Smooth muscle cell (in vitro differentiated cells): ENCODE measurements at regions not wholly inside any gene's neighbourhood (a gene's known extent, or its start where the extent isn't known, plus 50 kb on each side); places are given as distances from the start of the nearest gene placed in this dataset.
A peak's percentile ranks its signal among the peaks of the same experiment; 100 is the strongest.

Experiments used
- DNase-seq: peaks from one replicate; lab custom pipeline; 2025; ENCODE audit not compliant: unreplicated experiment; lab: John Stamatoyannopoulos, UW
- H2AFZ ChIP-seq: fragments of 200-600 bp; sonication (generic); 2 replicates; pipeline ENCODE4 v1.6.0; 2016; ENCODE audit warnings: antibody characterized with exemption, low read depth, mild to moderate bottlenecking
- H3F3A ChIP-seq: fragments of 200-600 bp; sonication (generic); 2 replicates; pipeline ENCODE4 v1.6.0; 2017; ENCODE audit warnings: antibody characterized with exemption, low read depth
- H3K27ac ChIP-seq: fragments of 200-600 bp; sonication (generic); 2 replicates; pipeline ENCODE4 v1.5.1; 2016; ENCODE audit warnings: low read depth, mild to moderate bottlenecking
- H3K27me3 ChIP-seq: fragments of 200-600 bp; sonication (generic); 2 replicates; pipeline ENCODE4 v1.6.1; 2016; ENCODE audit warnings: low read depth, mild to moderate bottlenecking
- H3K36me3 ChIP-seq: fragments of 200-600 bp; sonication (generic); 2 replicates; pipeline ENCODE4 v1.5.1; 2016; ENCODE audit warnings: low read depth
- H3K4me1 ChIP-seq: fragments of 200-600 bp; sonication (generic); 2 replicates; pipeline ENCODE4 v1.5.1; 2016; ENCODE audit warnings: low read depth
- H3K4me2 ChIP-seq: fragments of 200-600 bp; sonication (generic); 2 replicates; pipeline ENCODE4 v1.6.0; 2016; ENCODE audit warnings: mild to moderate bottlenecking
- H3K4me3 ChIP-seq: fragments of 200-600 bp; sonication (generic); 2 replicates; pipeline ENCODE4 v1.5.1; 2016; ENCODE audit warnings: mild to moderate bottlenecking
- H3K79me2 ChIP-seq: fragments of 200-600 bp; sonication (generic); 2 replicates; pipeline ENCODE4 v1.6.0; 2016; ENCODE audit warnings: low read depth, mild to moderate bottlenecking
- H3K9ac ChIP-seq: fragments of 200-600 bp; sonication (generic); 2 replicates; pipeline ENCODE4 v1.6.0; 2016; ENCODE audit warnings: low read depth
- H3K9me3 ChIP-seq: fragments of 200-600 bp; sonication (generic); replicated peaks from 2 replicates; pipeline ENCODE4 v1.5.1; 2016; ENCODE audit warnings: low read depth
- H4K20me1 ChIP-seq: fragments of 200-600 bp; sonication (generic); 2 replicates; pipeline ENCODE4 v1.6.0; 2016; ENCODE audit warnings: low read depth
- WGBS: methylation state at CpG from one replicate; pipeline ENCODE4 v1.1.7; 2016; ENCODE audit warnings: low lambda C conversion rate; 5-methylcytosine and 5-hydroxymethylcytosine counted together
- TF ChIP-seq, protein P1 (sequence below): fragments of 200-600 bp; sonication (generic); IDR thresholded peaks from 2 replicates; pipeline ENCODE4 v1.5.1; 2017; ENCODE audit warnings: borderline replicate concordance, mild to moderate bottlenecking, antibody characterized with exemption; ENCODE audit not compliant: insufficient read depth, poor library complexity, severe bottlenecking

DNA sequence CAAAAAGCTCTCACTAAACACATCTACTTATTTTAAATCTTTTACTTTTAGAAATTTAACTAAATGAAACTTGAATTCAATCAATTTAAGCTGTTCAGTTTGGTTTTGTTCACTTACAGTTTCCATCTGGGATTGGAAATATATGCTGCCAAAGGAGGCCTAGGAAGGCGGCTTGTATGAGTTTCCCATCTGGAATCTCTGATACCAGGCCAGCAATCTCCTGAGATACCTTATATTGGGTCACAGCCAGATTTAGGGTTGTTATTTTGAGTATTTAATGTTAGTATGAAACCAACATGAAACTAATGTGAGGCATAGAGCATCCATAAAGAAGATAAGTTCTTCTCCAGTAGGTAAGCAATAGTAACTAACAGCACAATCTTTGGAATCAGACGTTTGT is 94.6 kb downstream of the GMNC start:
- H3K4me1 ChIP-seq, result no peaks in the 10 kb centered on the region
- H4K20me1 ChIP-seq, result no peaks in the 10 kb centered on the region
- no peak overlapping the region for H3K27ac ChIP-seq
- no peaks in the 10 kb centered on the region for H3K36me3 ChIP-seq
- TF ChIP-seq, protein P1, sequence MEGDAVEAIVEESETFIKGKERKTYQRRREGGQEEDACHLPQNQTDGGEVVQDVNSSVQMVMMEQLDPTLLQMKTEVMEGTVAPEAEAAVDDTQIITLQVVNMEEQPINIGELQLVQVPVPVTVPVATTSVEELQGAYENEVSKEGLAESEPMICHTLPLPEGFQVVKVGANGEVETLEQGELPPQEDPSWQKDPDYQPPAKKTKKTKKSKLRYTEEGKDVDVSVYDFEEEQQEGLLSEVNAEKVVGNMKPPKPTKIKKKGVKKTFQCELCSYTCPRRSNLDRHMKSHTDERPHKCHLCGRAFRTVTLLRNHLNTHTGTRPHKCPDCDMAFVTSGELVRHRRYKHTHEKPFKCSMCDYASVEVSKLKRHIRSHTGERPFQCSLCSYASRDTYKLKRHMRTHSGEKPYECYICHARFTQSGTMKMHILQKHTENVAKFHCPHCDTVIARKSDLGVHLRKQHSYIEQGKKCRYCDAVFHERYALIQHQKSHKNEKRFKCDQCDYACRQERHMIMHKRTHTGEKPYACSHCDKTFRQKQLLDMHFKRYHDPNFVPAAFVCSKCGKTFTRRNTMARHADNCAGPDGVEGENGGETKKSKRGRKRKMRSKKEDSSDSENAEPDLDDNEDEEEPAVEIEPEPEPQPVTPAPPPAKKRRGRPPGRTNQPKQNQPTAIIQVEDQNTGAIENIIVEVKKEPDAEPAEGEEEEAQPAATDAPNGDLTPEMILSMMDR, result no peak
- H2AFZ ChIP-seq, result no peak overlapping the region
- H3K4me3 ChIP-seq, result no peak overlapping the region
- 97% methylated on average over 2 of the region's 2 CpGs for WGBS
- no peak overlapping the region for H3K4me2 ChIP-seq
- H3K27me3 ChIP-seq, result no peaks in the 10 kb centered on the region
- no peak overlapping the region for H3K9ac ChIP-seq
- no peaks in the 10 kb centered on the region for H3K9me3 ChIP-seq
- DNase-seq, result no peak
- no peaks in the 10 kb centered on the region for H3K79me2 ChIP-seq
- no peaks in the 10 kb centered on the region for H3F3A ChIP-seq

DNA sequence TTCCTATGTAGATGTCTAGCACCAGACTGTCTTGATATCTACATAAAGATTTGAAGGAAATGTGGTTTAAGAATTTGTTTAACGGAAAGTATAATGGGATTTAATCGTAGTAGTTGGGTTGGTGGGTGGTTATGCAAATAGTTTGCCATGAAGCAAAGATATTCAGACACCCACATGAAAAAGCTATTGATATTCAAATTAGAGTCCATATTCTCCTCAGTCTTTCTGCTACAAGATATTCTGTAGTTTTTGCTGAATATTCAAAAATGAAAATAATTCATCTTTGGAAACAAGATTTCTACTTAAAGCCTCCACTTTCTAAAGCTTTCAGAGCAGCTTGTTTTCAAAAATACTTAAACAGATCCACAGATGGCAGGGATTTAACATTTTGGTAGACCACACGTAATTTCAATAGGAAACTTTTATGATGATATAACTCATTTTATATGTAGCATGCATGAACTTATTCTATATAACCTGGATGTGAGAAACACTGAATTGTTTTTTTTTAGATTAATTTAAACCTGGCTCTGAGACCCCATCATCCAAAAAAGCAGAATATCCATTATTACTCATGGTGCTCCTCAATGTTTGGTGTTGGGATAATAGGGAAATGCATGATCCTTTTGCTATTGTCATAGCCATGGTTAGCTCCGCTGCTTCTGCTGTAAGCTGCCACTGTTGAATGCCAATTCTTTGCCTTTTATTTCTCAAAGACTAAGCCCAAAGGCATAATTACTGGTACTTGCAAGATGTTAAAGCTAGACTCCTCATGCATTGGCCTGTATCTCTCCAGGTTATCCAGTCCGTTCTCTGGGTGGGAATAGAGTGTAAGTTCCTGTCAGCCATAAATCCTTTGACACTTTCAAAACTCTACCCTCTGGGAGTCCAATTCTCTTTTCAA is 98.0 kb downstream of the GMNC start:
- H4K20me1 ChIP-seq, result no peaks in the 10 kb centered on the region
- 90% methylated on average over 5 of the region's 5 CpGs for WGBS
- DNase-seq, result no peak
- no peak overlapping the region for H3K27ac ChIP-seq
- no peak overlapping the region for H3K4me3 ChIP-seq
- H3K9ac ChIP-seq, result no peak overlapping the region
- no peaks in the 10 kb centered on the region for H3K79me2 ChIP-seq
- H3K4me2 ChIP-seq, result no peak overlapping the region
- no peaks in the 10 kb centered on the region for H3F3A ChIP-seq
- no peaks in the 10 kb centered on the region for H3K4me1 ChIP-seq
- TF ChIP-seq, protein P1, result no peak
- no peak overlapping the region for H2AFZ ChIP-seq
- H3K9me3 ChIP-seq, result no peaks in the 10 kb centered on the region
- H3K36me3 ChIP-seq, result no peaks in the 10 kb centered on the region
- H3K27me3 ChIP-seq, result no peaks in the 10 kb centered on the region

DNA sequence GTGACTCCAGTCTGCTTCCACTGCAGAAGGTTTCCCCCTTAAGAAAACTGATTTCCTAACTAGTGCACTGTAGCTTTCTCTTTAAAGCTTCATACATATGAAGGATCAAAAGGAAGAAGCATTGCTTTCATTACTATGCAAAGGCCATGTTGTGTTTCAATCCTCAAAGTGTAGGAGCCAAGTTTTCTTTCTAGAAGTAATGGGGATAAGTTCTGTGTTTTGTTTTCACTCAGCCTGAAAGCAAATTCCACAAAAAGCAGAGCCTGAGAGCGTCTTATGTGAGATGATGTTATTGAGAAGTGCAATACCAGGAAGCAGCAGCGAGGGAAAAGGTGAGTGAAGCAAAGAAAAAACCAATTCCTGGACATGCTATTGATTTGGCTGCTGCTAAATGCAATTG is 99.7 kb downstream of the GMNC start:
- H3K4me3 ChIP-seq, result no peak overlapping the region
- TF ChIP-seq, protein P1, result no peak
- H3K9ac ChIP-seq, result no peak overlapping the region
- no peaks in the 10 kb centered on the region for H3K9me3 ChIP-seq
- H4K20me1 ChIP-seq, result no peaks in the 10 kb centered on the region
- no peaks in the 10 kb centered on the region for H3K79me2 ChIP-seq
- 100% methylated on average over 2 of the region's 2 CpGs for WGBS
- H3K4me2 ChIP-seq, result no peak overlapping the region
- no peak overlapping the region for H2AFZ ChIP-seq
- H3F3A ChIP-seq, result no peaks in the 10 kb centered on the region
- no peak for DNase-seq
- H3K27me3 ChIP-seq, result no peaks in the 10 kb centered on the region
- no peak overlapping the region for H3K27ac ChIP-seq
- H3K36me3 ChIP-seq, result no peaks in the 10 kb centered on the region
- H3K4me1 ChIP-seq, result no peaks in the 10 kb centered on the region

DNA sequence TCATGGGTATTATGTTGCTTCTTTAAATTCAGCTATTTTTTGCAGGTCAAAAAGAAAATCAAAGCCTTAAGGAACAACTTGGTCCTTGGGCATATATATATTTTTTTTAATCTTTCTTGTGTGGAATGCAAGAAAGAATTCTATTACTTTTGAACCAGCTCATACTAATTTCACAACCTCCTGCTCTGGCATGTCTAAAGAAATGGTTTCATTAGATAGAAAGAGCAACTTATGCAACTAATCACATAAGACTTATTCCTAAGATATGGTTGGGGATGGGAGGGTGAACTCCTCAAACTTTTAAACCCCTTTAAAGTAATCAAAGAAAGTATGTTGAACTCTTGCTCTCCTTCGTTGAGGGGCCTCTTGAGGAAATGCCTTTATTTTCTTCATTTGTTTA is 114.9 kb downstream of the GMNC start:
- Histone ChIP-seq H4K20me1 (no peaks in the 10 kb centered on the region), H3K4me3 (no peak overlapping the region), H3F3A (no peaks in the 10 kb centered on the region), H3K79me2 (no peaks in the 10 kb centered on the region), H3K27me3 (no peaks in the 10 kb centered on the region), H3K27ac (no peak overlapping the region), H3K36me3 (no peaks in the 10 kb centered on the region), H3K4me2 (peak overlapping the region; percentile 16), H3K9ac (no peak overlapping the region), H3K4me1 (no peaks in the 10 kb centered on the region), H2AFZ (no peak overlapping the region), H3K9me3 (no peaks in the 10 kb centered on the region)
- TF ChIP-seq, protein P1, result no peak
- DNase-seq, result no peak
- WGBS, result 59% methylated on average over 1 of the region's 1 CpG
